ENCODE measurements at regions not wholly inside any gene's neighbourhood (a gene's known extent, or its start where the extent isn't known, plus 50 kb on each side); places are given as distances from the start of the nearest gene placed in this dataset.
"Not testable (repeated sequence)": the region's sequence is repeated elsewhere in the genome, so short reads cannot be mapped to it uniquely, and the experiment has no call there.

GRCh38 chrX:143935601-143936000 lies 51.7 kb downstream of the UBE2NL start:
- no peak for DNase-seq (ENCODE audit: low spot score)

GRCh38 chrX:143940119-143940518 lies 56.2 kb downstream of the UBE2NL start:
- DNase-seq (ENCODE audit: low spot score): no peak

DNA sequence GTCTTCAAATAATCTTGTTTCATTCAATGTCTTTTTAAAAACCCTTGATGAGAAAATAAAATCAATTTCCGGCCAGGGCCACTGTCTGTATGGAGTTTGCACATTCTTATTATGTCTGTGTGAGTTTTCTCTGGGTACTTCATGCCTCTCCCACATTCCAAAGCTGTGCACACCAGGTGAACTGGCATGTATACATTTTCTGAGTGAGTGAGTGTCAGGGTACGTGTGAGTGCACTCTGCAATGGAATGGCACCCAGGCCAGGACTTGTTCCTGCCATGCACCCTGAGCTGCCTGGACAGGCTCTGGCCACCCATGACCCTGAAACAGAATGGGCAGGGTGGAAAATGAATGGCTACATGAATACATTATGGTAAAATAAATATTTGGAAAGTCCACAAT lies 61.3 kb downstream of the UBE2NL start:
- no peak for DNase-seq (ENCODE audit: low spot score)

DNA sequence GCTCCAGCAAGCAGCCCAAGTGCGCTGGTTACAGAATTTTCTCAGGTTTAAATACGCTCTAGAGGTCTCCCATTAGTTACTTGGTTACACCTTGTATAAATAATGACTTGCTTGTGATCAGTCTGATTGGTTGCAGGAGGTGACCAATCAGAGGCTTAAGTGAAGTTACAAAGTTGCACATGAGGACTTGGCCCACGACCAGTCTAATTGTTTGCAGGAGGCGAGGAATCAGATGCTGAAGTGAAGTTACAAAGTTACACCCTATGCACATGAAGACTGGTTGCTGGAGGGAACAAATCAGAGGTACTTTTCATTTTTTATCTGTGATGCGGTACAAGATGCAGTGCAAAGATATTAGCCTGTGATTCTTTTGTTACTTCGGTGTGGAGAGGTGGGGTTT lies 80.7 kb downstream of the UBE2NL start:
- DNase-seq (ENCODE audit: low spot score): no peak

DNA sequence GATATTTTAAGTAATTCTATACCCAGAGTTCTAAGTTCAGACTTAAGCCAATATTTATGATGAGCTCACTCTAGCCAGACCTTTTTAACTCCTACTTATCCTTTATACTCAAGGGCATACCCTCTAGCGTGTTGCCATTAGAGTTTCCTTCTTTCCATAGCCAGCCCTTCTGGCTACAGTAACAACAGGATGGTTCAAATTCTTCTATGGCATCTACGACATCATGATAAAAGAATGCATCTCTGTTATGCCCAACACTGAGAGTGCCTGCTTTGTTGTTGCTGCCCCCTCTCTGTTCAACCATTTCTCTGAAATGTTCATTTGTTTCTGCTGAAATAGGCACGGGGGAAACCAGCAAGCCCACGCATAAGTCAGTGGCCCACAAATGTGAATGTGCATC lies 104.5 kb downstream of the UBE2NL start:
- DNase-seq (ENCODE audit: low spot score): no peak

GRCh38 chrX:143994206-143994605 lies 110.3 kb downstream of the UBE2NL start:
- no peak for DNase-seq (ENCODE audit: low spot score)

DNA sequence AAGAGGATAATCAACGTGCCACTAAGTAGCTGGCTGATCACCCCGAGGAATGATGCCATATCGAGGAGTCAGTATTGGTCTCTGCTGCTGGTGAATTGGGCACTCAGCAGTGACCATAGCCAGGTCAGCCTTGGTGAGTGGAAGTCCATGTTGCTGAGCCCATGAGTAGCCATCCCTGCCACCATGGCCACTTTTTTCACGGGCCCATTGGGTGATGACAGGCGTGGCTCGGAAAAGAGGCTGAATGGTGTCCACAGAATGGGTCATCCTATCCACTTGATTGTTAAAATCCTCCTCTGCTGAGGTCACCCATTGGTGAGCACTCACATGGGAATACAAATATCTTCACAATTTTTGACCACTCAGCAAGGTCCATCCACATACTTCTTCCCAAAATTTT lies 114.4 kb downstream of the UBE2NL start:
- no peak for DNase-seq (ENCODE audit: low spot score)

GRCh38 chrX:144006811-144007210 lies 122.9 kb downstream of the UBE2NL start:
- DNase-seq (ENCODE audit: low spot score): no peak

GRCh38 chrX:144040793-144041192 lies 156.9 kb downstream of the UBE2NL start:
- no peak for DNase-seq (ENCODE audit: low spot score)

GRCh38 chrX:144042271-144042670 lies 158.4 kb downstream of the UBE2NL start:
- no peak for DNase-seq (ENCODE audit: low spot score)

DNA sequence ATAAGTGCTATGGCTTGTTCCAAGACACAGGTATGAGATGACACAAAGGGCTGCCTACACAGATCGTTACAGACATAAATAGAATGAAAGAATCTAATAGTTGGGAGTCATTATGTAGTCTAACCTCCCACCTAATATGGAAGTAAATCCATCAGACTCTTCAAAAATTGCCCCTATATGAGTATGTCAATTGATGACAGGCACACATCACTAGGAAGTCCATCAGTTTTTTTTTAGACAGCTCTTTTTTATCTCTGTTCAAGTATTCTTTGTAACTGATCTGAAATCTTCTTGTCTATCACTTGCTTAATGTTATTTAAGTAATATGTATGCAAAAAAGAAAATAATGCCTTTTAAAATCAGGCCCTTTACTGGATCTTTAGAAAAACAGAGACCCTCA lies 191.6 kb downstream of the UBE2NL start:
- DNase-seq (ENCODE audit: low spot score): no peak

DNA sequence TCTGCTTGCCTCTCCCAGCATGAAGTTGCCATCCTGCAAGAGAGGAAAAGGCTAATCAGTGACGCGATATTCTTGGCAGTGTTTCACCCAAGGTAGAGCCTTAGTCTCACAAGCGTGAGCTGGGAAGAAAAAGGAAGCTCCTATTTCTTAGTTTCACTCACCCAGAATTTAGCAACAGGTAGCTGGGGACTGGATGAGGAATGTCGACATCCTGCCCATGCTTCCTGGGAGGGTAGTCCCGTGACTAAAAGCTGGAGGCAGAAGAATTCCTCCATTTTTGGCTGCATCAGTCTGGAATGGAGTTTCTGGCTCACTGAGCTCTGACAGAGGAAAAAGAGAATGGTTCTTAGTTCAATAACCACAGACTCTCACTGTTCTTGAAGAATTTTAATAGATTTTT lies 198.4 kb downstream of the UBE2NL start:
- not testable (repeated sequence) for DNase-seq (ENCODE audit: low spot score)

- not testable (repeated sequence) for DNase-seq (ENCODE audit: low spot score)
These were observed 205.8 kb downstream of the UBE2NL start for GRCh38 chrX:144089674-144090073.

- not testable (repeated sequence) for DNase-seq (ENCODE audit: low spot score)
These were observed 208.2 kb downstream of the UBE2NL start for GRCh38 chrX:144092116-144092515.

- not testable (repeated sequence) for DNase-seq (ENCODE audit: low spot score)
These were observed 235.6 kb downstream of the UBE2NL start for GRCh38 chrX:144119490-144119889.

- DNase-seq (ENCODE audit: low spot score): not testable (repeated sequence)
These were observed 237.7 kb downstream of the UBE2NL start for GRCh38 chrX:144121566-144121965.

- DNase-seq (ENCODE audit: low spot score): not testable (repeated sequence)
These were observed 243.8 kb downstream of the UBE2NL start for GRCh38 chrX:144127570-144128169.

GRCh38 chrX:144129511-144129910 lies 245.6 kb downstream of the UBE2NL start:
- DNase-seq (ENCODE audit: low spot score): not testable (repeated sequence)

- DNase-seq (ENCODE audit: low spot score): not testable (repeated sequence)
These were observed 246.6 kb downstream of the UBE2NL start for GRCh38 chrX:144130507-144130906.

DNA sequence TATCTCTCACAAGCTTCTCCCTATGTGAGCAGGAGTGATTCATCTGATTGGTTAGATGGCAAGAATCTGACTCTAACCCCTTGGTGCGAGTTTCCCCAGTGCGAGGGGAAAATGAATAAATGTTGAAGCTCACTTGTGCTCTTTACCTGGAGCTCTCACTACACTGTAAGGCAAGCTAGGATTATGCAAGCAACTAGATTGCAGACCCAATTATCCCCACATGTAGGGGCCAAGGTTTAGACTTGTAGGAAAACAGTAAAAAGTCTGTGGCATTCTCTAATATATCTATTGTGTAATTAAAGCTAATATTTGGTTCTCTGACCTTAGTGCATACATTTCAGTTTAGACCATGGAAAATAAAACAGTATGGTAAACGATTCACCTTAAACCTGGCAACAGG lies 247.2 kb downstream of the UBE2NL start:
- DNase-seq (ENCODE audit: low spot score): not testable (repeated sequence)

DNA sequence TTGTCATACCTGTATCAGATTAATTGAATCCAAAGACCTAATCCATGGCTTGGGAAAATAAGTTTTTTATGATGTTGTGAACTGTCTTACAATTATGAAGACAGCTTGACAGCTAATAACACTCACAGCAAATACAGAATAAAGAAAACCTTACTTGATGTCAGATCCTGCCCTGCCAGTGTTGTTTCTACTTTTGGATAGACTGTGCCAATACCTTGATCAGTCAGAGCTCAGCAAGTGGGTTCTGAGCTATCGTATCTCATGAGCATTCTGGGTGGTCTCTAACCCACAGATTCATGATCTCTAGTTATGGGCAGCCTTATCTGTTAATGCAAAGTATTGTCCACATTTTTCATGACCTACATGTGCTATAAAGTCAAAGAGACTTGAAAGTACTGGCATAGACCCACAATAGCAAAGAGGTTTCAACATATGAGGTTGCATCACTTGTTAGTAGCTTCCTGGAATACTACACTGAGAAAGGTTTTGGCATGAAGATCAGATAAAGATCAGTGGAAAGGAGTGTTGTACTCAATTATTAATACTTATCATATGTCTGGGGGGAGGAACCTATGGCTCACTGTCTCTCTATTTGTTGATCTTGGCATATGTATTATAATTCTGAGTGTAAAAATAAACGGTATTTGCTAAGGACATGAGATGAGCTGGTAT lies 250.7 kb downstream of the UBE2NL start:
- DNase-seq (ENCODE audit: low spot score): not testable (repeated sequence)

GRCh38 chrX:144154474-144154873 lies 270.6 kb downstream of the UBE2NL start:
- not testable (repeated sequence) for DNase-seq (ENCODE audit: low spot score)

DNA sequence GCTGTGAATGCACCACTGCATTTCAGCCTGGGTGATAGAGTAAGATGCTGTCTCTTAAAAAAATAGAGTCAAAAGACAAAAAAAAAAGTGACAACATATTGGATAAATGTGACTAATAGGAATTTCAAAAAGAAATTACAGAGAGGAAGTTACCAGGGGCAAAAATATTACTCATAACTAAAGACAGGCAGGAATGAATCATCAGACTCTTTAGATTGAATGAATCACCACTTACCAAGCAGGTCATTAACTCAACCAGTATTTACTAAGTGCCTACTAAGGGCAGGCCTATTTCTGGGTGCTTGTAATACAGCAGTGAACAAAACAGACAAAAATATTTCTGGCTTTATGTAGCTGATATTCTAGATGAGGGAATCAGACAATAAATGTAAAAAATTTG lies 301.3 kb downstream of the UBE2NL start:
- DNase-seq (ENCODE audit: low spot score): peak; percentile 31

- DNase-seq (ENCODE audit: low spot score): not testable (repeated sequence)
These were observed 304.6 kb downstream of the UBE2NL start for GRCh38 chrX:144188489-144188888.

Measured in activated CD4-positive, alpha-beta T cell treated with anti-CD3 and anti-CD28 coated beads, Interleukin-2, Interleukin-4, amounts not matched to agents 100 ng/mL and 50 ng/mL, durations not matched to agents 16 hours and 8 hours (primary cell).